ENCODE measurements at regions not wholly inside any gene's neighbourhood (a gene's known extent, or its start where the extent isn't known, plus 50 kb on each side); places are given as distances from the start of the nearest gene placed in this dataset.

- DNase-seq: no peak
These were observed 506.8 kb upstream of the VRK2 start for GRCh38 chr2:57539761-57540160.

DNA sequence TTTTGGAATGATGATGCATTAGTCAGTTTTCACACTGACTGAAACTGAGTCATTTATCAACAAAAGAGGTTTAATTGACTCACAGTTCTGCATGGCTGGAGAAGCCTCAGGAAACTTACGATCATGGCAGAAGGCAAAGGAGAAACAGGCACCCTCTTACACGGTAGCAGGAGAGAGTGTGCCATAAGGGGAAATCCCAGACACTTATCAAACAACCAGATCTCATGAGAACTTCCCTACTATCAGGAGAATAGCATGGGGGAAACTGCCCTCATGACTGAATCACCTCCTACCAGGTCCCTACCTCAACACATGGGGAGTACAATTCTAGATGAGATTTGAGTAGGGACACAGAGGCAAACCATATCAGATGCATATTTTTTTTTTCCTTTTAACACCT is 504.5 kb upstream of the VRK2 start:
- DNase-seq: no peak

GRCh38 chr2:57543211-57543610 is 503.4 kb upstream of the VRK2 start:
- no peak for DNase-seq

DNA sequence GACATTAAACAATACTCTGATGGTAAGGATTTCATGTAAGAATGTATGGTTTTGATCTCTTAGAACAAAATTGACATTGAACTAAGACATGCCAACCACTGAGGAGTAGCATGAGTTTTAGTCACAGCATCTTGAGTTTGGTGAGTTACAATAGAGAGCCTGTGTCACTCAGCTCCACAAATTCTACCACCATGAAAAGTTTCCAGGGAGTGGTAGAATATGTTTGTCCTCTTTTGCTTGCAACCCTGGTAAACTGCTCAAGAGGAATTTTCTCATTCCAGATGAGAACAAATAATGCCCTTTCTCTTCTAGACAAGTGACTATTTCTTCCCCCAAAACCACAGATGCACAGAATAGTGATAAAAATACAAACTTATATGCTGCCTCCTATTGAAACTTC is 502.0 kb upstream of the VRK2 start:
- DNase-seq: no peak

GRCh38 chr2:57546478-57546877 is 500.1 kb upstream of the VRK2 start:
- DNase-seq: no peak

DNA sequence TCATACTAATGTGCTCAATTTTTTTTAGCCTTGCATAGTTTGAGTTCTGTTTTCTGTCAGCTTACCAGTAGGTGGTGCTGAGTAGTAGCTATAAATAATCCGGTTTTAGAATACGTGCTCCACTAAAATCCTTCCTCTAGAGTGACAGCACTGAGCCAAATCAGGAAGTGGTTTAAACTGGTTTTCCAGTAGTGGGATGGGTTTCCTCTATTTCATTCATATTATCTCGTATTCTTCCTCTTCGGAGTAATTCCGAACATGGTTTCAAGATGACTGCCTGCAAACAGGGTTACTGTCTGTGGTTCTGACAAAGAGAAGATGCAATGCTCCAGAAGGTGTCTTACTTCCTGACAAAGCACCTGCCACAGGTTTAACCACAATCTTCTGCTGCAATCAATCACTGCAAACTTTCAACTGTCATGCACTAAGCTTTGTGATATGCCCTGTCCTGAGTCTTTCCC is 496.9 kb upstream of the VRK2 start:
- DNase-seq: no peak

- no peak for DNase-seq
These were observed 495.7 kb upstream of the VRK2 start for GRCh38 chr2:57550912-57551311.

- no peak for DNase-seq
These were observed 493.7 kb upstream of the VRK2 start for GRCh38 chr2:57552885-57553284.

DNA sequence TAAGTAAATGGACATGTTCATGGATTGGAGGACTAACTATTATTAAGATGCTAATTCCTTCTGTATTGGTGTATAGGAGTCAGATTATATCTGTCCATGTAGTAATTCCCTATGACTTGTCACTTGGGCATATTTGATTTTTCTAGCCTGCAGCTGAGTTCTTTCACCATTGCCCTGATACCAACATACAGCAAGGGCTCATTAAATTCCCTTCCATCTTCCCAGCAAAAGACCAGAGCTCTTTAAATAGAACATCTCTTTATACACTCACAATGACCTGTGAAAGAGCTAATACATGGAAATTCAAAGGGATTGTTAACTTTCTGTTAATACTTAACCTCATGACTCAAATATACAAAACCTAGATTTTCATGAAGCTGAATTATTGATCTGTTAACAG is 492.3 kb upstream of the VRK2 start:
- no peak for DNase-seq

DNA sequence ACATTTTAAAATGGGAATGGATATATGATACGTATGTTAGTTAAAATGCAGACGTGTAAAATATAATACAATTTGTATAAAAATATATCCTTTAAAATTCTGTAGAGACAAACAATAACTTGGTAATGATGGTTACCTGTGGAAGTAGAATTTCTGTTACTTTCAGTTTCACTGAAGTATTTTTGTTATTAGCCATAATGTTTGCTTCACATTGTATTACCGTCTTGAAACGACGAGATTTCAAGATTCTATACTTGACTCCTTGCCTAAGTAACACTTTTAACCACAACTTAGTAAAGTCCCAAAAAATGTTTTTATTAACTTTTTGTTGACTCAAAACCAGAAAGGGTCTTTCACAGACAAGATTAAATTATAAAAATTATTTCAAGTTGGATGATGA is 488.3 kb upstream of the VRK2 start:
- DNase-seq: no peak

GRCh38 chr2:57562495-57562894 is 484.1 kb upstream of the VRK2 start:
- no peak for DNase-seq

DNA sequence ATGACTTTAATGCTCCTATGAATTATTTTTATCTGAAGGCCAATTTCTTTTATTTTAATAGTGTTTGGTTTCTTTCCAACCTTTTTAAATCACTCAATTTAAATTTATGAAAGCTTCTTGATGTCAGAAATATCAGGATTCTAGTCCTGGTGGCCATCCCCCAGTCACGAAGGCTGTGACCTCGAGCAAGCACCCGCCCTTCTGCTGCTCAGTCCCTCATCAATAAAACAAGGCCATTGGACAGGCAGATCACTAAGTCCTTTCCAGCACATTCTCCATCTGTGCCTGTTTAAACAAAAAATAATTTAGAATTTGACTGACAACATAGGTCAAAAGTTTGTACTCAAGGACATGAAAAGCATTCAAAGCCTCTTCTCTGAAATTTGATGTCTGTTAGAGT is 483.6 kb upstream of the VRK2 start:
- DNase-seq: no peak

DNA sequence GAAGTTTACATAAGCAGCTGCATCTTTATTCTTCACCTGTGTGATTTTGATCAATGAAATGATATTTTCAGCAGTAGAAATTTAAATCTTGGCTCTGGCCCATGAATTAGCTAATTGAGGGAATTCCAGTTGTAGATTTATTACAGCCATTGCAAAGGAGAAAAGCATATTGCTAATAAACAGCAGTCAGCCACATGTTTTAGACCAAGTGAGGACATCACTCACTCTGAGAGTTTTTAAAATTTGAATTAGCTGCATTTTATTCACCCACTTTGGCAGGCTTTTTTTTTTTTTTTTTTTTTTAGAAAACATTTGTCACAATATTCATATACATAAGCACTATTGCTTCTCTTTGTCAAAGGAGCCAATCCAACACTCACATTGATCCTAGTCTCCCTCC is 479.4 kb upstream of the VRK2 start:
- DNase-seq: no peak

DNA sequence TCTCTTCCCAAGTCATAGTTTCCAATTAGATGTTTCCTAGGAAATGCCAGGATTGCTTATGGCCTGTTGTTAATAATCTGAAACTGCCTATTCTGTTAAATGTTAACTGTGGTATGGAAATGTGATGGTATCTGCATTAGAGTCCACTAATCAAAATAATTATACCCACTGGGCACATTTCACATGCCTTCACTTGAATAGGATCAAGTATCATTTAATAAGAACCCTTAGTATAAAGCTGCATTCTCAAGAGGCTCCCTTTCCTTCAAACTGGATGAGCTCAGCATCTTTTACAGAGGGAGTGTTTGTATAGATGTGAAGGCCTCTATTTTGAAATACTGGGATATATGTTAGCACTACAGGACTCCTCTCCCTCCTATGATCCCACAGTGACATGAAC is 477.2 kb upstream of the VRK2 start:
- DNase-seq: no peak

DNA sequence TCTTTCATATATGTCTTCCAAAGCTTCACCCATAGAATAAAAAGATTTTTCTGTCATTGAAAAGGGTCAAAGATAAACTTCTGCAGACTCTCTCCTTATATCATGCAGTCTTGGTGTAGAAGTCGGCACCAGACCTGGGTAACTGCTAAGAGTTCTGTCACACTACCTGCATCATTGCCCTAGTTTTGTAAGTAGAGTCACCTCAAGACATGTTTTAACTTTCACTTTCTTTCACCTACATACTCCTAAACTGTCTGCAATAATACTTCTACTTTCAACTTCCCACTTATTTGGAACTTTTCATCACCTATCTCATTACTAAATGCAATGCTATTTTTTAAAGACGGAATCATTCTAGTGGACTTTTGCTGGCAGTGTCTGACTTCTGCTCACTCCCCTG is 475.6 kb upstream of the VRK2 start:
- DNase-seq: no peak

GRCh38 chr2:57575700-57576268 is 470.8 kb upstream of the VRK2 start:
- no peak for DNase-seq

- no peak for DNase-seq
These were observed 469.6 kb upstream of the VRK2 start for GRCh38 chr2:57576983-57577382.

- DNase-seq: no peak
These were observed 448.7 kb upstream of the VRK2 start for GRCh38 chr2:57597940-57598339.

DNA sequence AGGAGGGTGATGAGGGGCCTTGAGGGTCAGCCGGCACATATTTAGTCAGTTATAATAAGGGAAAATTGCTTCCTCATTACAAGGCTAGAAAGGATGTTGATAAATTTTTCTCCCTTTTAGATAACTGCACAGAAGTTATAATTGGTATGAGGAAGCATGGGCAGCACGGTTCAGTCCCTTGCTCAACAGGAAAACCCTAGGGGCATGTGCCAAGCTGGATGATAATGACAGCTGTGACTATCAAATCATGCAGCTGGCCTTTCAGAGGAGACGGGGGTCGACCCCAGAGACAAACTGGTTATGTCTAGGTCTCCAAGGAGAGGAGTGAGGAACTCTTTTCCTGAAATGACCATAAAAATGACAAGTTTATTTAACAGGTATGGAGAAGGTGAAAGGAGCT is 448.1 kb upstream of the VRK2 start:
- no peak for DNase-seq

DNA sequence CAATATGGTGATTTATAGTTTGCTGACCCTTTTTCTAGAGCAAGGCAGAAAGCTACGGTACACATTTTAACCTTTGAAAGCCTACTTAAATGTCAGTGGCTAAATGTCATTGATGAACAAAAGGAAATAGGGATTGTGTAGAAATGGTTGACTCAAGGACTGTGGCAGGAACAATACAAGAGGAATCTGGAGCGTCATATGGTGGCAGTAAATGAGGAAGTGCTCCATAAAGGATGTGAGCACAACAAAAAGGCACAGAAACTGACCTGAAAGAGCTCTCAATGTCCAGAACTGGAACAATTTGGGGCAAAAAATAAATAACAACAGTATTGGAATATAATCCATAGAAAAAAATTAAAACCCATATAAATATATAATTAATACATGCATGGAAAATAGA is 443.9 kb upstream of the VRK2 start:
- no peak for DNase-seq

DNA sequence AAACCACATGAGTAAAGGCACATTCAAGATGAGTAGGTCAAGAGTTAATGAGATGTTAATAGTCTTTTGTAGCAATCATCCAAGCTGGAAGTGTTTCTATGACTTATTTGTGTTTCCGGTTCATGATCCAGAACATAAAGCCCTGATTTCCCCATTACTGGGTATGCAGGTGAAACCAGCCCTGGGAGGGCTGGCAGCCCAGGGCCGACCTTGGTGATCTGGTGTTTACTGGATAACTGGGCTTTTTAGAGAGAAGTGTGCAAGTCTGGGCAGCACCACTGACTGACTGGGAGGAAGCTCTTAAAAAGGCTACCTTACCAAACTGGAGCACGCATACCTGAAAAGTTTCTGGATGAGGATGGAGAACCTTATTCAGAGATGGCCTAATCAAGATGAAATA is 431.6 kb upstream of the VRK2 start:
- no peak for DNase-seq

DNA sequence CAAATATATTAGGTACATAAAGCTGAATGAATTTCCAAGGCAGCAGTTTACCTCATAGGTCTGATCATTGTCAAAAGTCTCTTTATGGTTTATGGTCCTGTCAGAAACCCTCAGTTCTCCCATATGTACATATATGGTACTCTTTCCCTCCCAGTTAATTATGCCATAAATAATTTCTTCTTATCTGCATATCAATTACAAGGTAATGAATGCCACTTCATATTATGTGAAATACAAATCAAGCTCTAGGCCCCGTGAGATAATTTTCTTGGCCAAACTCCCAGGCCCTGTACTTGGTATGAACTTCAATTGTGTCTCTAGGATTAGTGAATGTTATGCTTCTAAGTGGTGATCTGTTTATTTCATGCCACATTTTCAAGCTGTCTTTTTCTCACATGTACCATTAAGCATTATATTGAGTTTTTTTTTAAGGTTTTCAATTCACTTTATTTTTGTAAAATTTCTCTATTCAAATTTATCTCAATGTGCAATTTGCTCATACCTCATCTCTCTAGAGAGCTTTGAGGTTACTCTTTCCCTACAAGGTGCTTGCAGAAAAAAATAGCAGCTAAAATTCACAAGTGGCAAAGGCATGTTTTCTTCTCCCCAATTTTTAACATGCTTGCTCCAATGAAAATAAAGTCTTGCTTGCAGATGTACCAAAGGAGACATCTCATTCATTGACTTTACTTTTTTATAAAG is 430.6 kb upstream of the VRK2 start:
- DNase-seq: no peak

GRCh38 chr2:57617318-57617717 is 429.3 kb upstream of the VRK2 start:
- no peak for DNase-seq

DNA sequence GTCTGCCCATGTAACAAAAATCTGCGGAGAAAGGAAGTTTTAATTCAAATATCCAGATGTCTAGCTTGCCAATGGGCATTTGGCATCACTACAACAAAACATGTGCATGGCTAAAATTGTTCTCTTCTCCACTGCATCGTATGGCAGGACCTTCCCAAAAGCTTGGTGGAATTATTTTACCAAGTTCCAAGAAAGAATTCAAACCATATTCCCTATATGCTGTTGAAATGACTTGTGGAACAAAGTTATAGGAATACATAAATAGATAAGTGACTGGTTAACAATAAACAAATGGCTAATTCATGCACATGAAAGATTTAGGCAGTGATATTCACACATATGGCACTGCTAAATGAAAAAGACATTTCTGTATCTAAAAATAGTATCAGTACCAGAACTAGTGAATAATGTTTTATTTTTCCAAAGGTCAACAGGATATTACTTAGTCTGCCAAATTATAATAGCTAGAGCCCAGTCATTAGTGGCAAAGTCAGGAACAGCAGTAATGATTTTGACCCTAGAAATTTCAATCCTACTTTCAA is 425.4 kb upstream of the VRK2 start:
- no peak for DNase-seq

GRCh38 chr2:57622009-57622408 is 424.6 kb upstream of the VRK2 start:
- no peak for DNase-seq
